ENCODE measurements at regions not wholly inside any gene's neighbourhood (a gene's known extent, or its start where the extent isn't known, plus 50 kb on each side); places are given as distances from the start of the nearest gene placed in this dataset.

DNA sequence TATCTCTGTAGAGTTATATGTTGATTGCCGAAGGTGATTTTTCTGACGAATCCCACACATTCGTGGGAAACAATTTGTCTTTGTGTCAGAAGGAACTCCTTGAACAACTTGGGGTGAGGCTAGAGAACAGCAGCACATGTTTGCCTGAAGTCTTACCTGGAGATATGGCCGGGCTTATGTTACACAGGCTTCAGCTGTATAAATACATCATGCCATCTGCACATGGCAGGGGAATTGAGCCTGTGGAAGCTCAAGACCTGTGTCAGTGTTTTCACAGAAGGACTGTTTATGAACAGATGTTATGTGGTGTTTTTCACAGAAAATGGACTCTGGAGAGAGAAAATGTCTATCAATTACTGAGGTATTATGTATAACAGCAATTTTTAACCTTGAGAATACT lies 203.6 kb upstream of the MDFIC2 start:
- WGBS: 70% methylated on average over 4 of the region's 4 CpGs
- no peak overlapping the region for H3K4me3 ChIP-seq (ENCODE audit: low read depth in 1 of 3, low read length in 3 of 3)
- no peaks in the 10 kb centered on the region for H3K36me3 ChIP-seq (ENCODE audit: control insufficient read depth in 4 of 4, insufficient read depth in 3 of 4, low read depth in 1 of 4, low read length in 3 of 4)
- no peak for DNase-seq (ENCODE audit: low spot score)
- no peaks in the 10 kb centered on the region for H3K4me1 ChIP-seq (ENCODE audit: control insufficient read depth in 4 of 4, insufficient read depth in 4 of 4, low read length in 3 of 4)
- no peaks in the 10 kb centered on the region for H3K9me3 ChIP-seq (ENCODE audit: control insufficient read depth in 4 of 4, low read length in 3 of 4)
- H3K27me3 ChIP-seq (ENCODE audit: control insufficient read depth in 4 of 4, insufficient read depth in 4 of 4, low read length in 3 of 4): peaks cover 0 to 5% (median 2%) of the 10 kb centered on the region in 4 donors
- no peak overlapping the region for H3K27ac ChIP-seq (ENCODE audit: low read depth in 1 of 2, low read length in 2 of 2)
- no peak for TF ChIP-seq GABPA (IDR thresholded peaks at IDR 0.05 in 1 of 2, conservative IDR thresholded peaks at IDR 0.05 in 1 of 2)
- TF ChIP-seq TAF1 (conservative IDR thresholded peaks at IDR 0.05): no peak
- H3K9ac ChIP-seq (ENCODE audit: low read depth in 1 of 2, low read length in 2 of 2): no peak overlapping the region

DNA sequence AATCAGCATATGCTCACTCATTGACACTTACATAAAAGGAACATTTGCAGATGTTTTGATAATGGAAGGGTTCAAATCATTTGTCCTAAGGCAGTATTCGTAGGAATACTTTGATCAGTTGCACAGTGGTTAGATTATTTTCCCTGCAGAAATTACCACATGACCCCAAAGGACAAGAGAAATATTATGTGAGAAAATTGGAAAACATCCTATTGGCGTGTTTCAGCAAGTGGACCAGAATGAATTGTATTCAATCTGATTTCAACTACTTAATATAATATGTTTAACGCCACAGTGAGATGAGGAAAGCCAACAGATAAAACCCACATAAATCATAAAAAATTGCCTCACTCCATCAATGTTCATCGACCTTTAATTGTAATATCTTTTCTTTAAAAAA lies 195.0 kb upstream of the MDFIC2 start:
- TF ChIP-seq MAX (IDR thresholded peaks at IDR 0.05): no peak
- TF ChIP-seq, protein P1, sequence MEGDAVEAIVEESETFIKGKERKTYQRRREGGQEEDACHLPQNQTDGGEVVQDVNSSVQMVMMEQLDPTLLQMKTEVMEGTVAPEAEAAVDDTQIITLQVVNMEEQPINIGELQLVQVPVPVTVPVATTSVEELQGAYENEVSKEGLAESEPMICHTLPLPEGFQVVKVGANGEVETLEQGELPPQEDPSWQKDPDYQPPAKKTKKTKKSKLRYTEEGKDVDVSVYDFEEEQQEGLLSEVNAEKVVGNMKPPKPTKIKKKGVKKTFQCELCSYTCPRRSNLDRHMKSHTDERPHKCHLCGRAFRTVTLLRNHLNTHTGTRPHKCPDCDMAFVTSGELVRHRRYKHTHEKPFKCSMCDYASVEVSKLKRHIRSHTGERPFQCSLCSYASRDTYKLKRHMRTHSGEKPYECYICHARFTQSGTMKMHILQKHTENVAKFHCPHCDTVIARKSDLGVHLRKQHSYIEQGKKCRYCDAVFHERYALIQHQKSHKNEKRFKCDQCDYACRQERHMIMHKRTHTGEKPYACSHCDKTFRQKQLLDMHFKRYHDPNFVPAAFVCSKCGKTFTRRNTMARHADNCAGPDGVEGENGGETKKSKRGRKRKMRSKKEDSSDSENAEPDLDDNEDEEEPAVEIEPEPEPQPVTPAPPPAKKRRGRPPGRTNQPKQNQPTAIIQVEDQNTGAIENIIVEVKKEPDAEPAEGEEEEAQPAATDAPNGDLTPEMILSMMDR (IDR thresholded peaks at IDR 0.05; ENCODE audit: low read depth, low read length, missing input control): no peak
- TF ChIP-seq NR2F2 (IDR thresholded peaks at IDR 0.05): no peak
- TF ChIP-seq FOXA2 (IDR thresholded peaks at IDR 0.05): no peak
- TF ChIP-seq REST (IDR thresholded peaks at IDR 0.05): no peak
- no peak for TF ChIP-seq ZBTB33 (IDR thresholded peaks at IDR 0.05)
- TF ChIP-seq RAD21 (IDR thresholded peaks at IDR 0.05): no peak
- no peak for TF ChIP-seq GABPA (IDR thresholded peaks at IDR 0.05 in 1 of 2, conservative IDR thresholded peaks at IDR 0.05 in 1 of 2)
- TF ChIP-seq, protein P2, sequence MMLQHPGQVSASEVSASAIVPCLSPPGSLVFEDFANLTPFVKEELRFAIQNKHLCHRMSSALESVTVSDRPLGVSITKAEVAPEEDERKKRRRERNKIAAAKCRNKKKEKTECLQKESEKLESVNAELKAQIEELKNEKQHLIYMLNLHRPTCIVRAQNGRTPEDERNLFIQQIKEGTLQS (IDR thresholded peaks at IDR 0.05): no peak
- no peak for TF ChIP-seq FOXA1 (IDR thresholded peaks at IDR 0.05)
- Histone ChIP-seq H3K9ac (ENCODE audit: low read depth in 1 of 2, low read length in 2 of 2) (no peak overlapping the region), H3K36me3 (ENCODE audit: control insufficient read depth in 4 of 4, insufficient read depth in 3 of 4, low read depth in 1 of 4, low read length in 3 of 4) (no peaks in the 10 kb centered on the region), H3K27me3 (ENCODE audit: control insufficient read depth in 4 of 4, insufficient read depth in 4 of 4, low read length in 3 of 4) (peaks cover 0 to 5% (median 0%) of the 10 kb centered on the region in 4 donors), H3K4me1 (ENCODE audit: control insufficient read depth in 4 of 4, insufficient read depth in 4 of 4, low read length in 3 of 4) (no peaks in the 10 kb centered on the region), H3K27ac (ENCODE audit: low read depth in 1 of 2, low read length in 2 of 2) (no peak overlapping the region), H3K9me3 (ENCODE audit: control insufficient read depth in 4 of 4, low read length in 3 of 4) (no peaks in the 10 kb centered on the region), H3K4me3 (ENCODE audit: low read depth in 1 of 3, low read length in 3 of 3) (no peak overlapping the region)
- WGBS: 72% methylated on average over 4 of the region's 4 CpGs
- DNase-seq (ENCODE audit: low spot score): no peak

Measured in liver (tissue), 8 donors.